WTC11 (cell line): ENCODE measurements at regions not wholly inside any gene's neighbourhood (a gene's known extent, or its start where the extent isn't known, plus 50 kb on each side); places are given as distances from the start of the nearest gene placed in this dataset.

Experiments used
- ATAC-seq: fragments of 200-7000 bp; cut with Tn5 transposase; 2 replicates; pipeline ENCODE4 v1.10.0; 2021; ENCODE audit warnings: mild to moderate bottlenecking, moderate library complexity
- CTCF ChIA-PET: fragments of 300-600 bp; sonication (Branson Sonifier 250); formaldehyde crosslinking; loops from one replicate; lab custom pipeline; 2021; ENCODE audit warnings: antibody characterized with exemption; lab: Charles Lee
- POLR2A ChIA-PET: fragments of 350-600 bp; sonication (Branson Sonifier 250); formaldehyde crosslinking; loops from one replicate; lab custom pipeline; 2021; ENCODE audit warnings: antibody characterized with exemption; lab: Charles Lee
- DNase-seq: peaks from one replicate; pipeline ENCODE4 v3.0.0; 2021; ENCODE audit warnings: low spot score
- H3K27ac Mint-ChIP-seq: 2 replicates; pipeline ENCODE4 v1.8.0; 2021; ENCODE audit warnings: mixed read lengths
- H3K27me3 Mint-ChIP-seq: 2 replicates; pipeline ENCODE4 v1.8.0; 2021; ENCODE audit warnings: low read depth, mild to moderate bottlenecking, moderate library complexity, mixed read lengths
- H3K36me3 Mint-ChIP-seq: 2 replicates; pipeline ENCODE4 v1.8.0; 2021; ENCODE audit warnings: mixed read lengths
- H3K4me1 Mint-ChIP-seq: 2 replicates; pipeline ENCODE4 v1.8.0; 2022; ENCODE audit warnings: mixed read lengths
- H3K4me3 Mint-ChIP-seq: 2 replicates; pipeline ENCODE4 v1.8.0; 2021; ENCODE audit warnings: mild to moderate bottlenecking, moderate library complexity, mixed read lengths
- H3K9me3 Mint-ChIP-seq: 2 replicates; pipeline ENCODE4 v1.8.0; 2021; ENCODE audit warnings: mixed read lengths
- CREB1 ChIP-seq: sonication (generic); formaldehyde crosslinking; IDR thresholded peaks from 2 replicates; pipeline ENCODE4 v1.8.0; 2023; ENCODE audit warnings: mild to moderate bottlenecking, missing genetic modification reagents
- JAZF1 ChIP-seq: fragments of 250-450 bp; sonication (Bioruptor Pico); IDR thresholded peaks from 2 replicates; pipeline ENCODE4 v1.9.0; 2021; ENCODE audit warnings: moderate library complexity, mild to moderate bottlenecking, inconsistent platforms
- MAX ChIP-seq: sonication (generic); formaldehyde crosslinking; IDR thresholded peaks from 2 replicates; pipeline ENCODE4 v1.8.0; 2022; ENCODE audit warnings: mild to moderate bottlenecking, missing genetic modification reagents
- OVOL2 ChIP-seq: fragments of 250-450 bp; sonication (Bioruptor Pico); IDR thresholded peaks from 2 replicates; pipeline ENCODE4 v1.9.0; 2021; ENCODE audit warnings: mild to moderate bottlenecking, borderline replicate concordance
- TEAD4 ChIP-seq: sonication (generic); formaldehyde crosslinking; IDR thresholded peaks from 2 replicates; pipeline ENCODE4 v1.8.0; 2022; ENCODE audit warnings: mild to moderate bottlenecking, missing genetic modification reagents
- ZNF281 ChIP-seq: sonication (generic); formaldehyde crosslinking; IDR thresholded peaks from 2 replicates; pipeline ENCODE4 v1.8.0; 2023; ENCODE audit warnings: mild to moderate bottlenecking, missing genetic modification reagents
- ZNF671 ChIP-seq: fragments of 250-450 bp; sonication (Bioruptor Pico); IDR thresholded peaks from 2 replicates; pipeline ENCODE4 v1.8.0; 2021; ENCODE audit warnings: mild to moderate bottlenecking
- TF ChIP-seq, protein P1 (sequence below): sonication (generic); formaldehyde crosslinking; IDR thresholded peaks from 2 replicates; pipeline ENCODE4 v1.8.0; 2022; ENCODE audit warnings: mild to moderate bottlenecking, missing genetic modification reagents
- TF ChIP-seq, protein P2 (sequence below): sonication (generic); formaldehyde crosslinking; IDR thresholded peaks from 2 replicates; pipeline ENCODE4 v1.8.1; 2023; ENCODE audit warnings: mild to moderate bottlenecking, missing genetic modification reagents, borderline replicate concordance
- TF ChIP-seq, protein P3 (sequence below): sonication (generic); formaldehyde crosslinking; IDR thresholded peaks from 2 replicates; pipeline ENCODE4 v1.8.1; 2022; ENCODE audit warnings: mild to moderate bottlenecking, moderate library complexity, missing genetic modification reagents

GRCh38 chr7:86943447-86943846, 116.0 kb downstream of the ELAPOR2 start:
- Mint-ChIP-seq H3K27ac (no peak overlapping the region), H3K9me3 (no peaks in the 10 kb centered on the region)
- ChIA-PET CTCF (no interaction called here), POLR2A (interaction anchor here (1.7 kb wide), 1 partner anchor 209 kb away, joined by 5 read pairs; the partner anchor contains the start of gene DMTF1)
- TF ChIP-seq, protein P1, sequence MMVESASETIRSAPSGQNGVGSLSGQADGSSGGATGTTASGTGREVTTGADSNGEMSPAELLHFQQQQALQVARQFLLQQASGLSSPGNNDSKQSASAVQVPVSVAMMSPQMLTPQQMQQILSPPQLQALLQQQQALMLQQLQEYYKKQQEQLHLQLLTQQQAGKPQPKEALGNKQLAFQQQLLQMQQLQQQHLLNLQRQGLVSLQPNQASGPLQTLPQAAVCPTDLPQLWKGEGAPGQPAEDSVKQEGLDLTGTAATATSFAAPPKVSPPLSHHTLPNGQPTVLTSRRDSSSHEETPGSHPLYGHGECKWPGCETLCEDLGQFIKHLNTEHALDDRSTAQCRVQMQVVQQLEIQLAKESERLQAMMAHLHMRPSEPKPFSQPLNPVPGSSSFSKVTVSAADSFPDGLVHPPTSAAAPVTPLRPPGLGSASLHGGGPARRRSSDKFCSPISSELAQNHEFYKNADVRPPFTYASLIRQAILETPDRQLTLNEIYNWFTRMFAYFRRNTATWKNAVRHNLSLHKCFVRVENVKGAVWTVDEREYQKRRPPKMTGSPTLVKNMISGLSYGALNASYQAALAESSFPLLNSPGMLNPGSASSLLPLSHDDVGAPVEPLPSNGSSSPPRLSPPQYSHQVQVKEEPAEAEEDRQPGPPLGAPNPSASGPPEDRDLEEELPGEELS (CRISPR knock-in tag), result no peak
- TF ChIP-seq ZNF671 (CRISPR knock-in tag), result no peak
- TF ChIP-seq CREB1, result no peak
- TF ChIP-seq, all 79 proteins: peak for 0
- peaks cover 29% of the 10 kb centered on the region for H3K4me1 Mint-ChIP-seq
- ATAC-seq, result no peak
- no peak overlapping the region for H3K4me3 Mint-ChIP-seq
- no peaks in the 10 kb centered on the region for H3K27me3 Mint-ChIP-seq
- DNase-seq, result no peak
- no peaks in the 10 kb centered on the region for H3K36me3 Mint-ChIP-seq

- ChIA-PET POLR2A (interaction anchor here (1.7 kb wide), 1 partner anchor 210 kb away, joined by 5 read pairs; the partner anchor contains the start of gene DMTF1), CTCF (no interaction called here)
- Mint-ChIP-seq H3K4me1 (peaks cover 24% of the 10 kb centered on the region), H3K9me3 (no peaks in the 10 kb centered on the region), H3K27ac (no peak overlapping the region), H3K36me3 (peaks cover 2% of the 10 kb centered on the region), H3K4me3 (no peak overlapping the region), H3K27me3 (no peaks in the 10 kb centered on the region)
- no peak for TF ChIP-seq ZNF281
- TF ChIP-seq, protein P2, sequence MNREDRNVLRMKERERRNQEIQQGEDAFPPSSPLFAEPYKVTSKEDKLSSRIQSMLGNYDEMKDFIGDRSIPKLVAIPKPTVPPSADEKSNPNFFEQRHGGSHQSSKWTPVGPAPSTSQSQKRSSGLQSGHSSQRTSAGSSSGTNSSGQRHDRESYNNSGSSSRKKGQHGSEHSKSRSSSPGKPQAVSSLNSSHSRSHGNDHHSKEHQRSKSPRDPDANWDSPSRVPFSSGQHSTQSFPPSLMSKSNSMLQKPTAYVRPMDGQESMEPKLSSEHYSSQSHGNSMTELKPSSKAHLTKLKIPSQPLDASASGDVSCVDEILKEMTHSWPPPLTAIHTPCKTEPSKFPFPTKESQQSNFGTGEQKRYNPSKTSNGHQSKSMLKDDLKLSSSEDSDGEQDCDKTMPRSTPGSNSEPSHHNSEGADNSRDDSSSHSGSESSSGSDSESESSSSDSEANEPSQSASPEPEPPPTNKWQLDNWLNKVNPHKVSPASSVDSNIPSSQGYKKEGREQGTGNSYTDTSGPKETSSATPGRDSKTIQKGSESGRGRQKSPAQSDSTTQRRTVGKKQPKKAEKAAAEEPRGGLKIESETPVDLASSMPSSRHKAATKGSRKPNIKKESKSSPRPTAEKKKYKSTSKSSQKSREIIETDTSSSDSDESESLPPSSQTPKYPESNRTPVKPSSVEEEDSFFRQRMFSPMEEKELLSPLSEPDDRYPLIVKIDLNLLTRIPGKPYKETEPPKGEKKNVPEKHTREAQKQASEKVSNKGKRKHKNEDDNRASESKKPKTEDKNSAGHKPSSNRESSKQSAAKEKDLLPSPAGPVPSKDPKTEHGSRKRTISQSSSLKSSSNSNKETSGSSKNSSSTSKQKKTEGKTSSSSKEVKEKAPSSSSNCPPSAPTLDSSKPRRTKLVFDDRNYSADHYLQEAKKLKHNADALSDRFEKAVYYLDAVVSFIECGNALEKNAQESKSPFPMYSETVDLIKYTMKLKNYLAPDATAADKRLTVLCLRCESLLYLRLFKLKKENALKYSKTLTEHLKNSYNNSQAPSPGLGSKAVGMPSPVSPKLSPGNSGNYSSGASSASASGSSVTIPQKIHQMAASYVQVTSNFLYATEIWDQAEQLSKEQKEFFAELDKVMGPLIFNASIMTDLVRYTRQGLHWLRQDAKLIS, result no peak
- no peak for TF ChIP-seq OVOL2 (CRISPR knock-in tag)
- TF ChIP-seq TEAD4 (CRISPR knock-in tag), result no peak
- ATAC-seq (no peak), DNase-seq (no peak)
Measured at GRCh38 chr7:86942995-86943394, 116.5 kb downstream of the ELAPOR2 start.

DNA sequence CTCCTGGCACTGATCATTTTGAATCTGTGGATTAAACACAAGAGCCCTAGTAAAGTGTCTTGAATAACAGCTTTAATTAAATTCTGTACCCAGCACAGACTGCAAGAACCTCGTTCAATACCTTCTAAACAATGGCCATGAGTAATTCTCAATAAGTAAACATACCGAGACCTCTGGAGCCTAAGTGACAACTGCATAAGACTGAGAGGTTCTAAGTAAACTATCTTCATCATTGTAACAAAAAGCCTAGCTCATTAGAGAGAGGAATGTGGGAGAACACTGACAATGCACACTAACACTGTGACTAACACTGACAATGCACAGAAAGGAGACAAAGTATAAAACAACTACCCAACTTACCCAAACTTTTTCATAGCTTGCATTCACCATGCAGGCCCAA, 117.4 kb downstream of the ELAPOR2 start:
- DNase-seq (no peak), ATAC-seq (no peak)
- POLR2A ChIA-PET, result interaction anchor here (1.7 kb wide), 1 partner anchor 211 kb away, joined by 5 read pairs; the partner anchor contains the start of gene DMTF1
- H3K36me3 Mint-ChIP-seq, result peaks cover 5% of the 10 kb centered on the region
- H3K27me3 Mint-ChIP-seq, result no peaks in the 10 kb centered on the region
- CTCF ChIA-PET, result interaction anchor here (1.2 to 1.3 kb wide), 2 partner anchors 8 to 210 kb away, joined by 4 read pairs; partner anchors contain the start of gene DMTF1
- H3K9me3 Mint-ChIP-seq, result no peaks in the 10 kb centered on the region
- TF ChIP-seq, protein P3, sequence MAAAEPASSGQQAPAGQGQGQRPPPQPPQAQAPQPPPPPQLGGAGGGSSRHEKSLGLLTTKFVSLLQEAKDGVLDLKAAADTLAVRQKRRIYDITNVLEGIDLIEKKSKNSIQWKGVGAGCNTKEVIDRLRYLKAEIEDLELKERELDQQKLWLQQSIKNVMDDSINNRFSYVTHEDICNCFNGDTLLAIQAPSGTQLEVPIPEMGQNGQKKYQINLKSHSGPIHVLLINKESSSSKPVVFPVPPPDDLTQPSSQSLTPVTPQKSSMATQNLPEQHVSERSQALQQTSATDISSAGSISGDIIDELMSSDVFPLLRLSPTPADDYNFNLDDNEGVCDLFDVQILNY (CRISPR knock-in tag), result no peak
- TF ChIP-seq MAX (no peak), JAZF1 (CRISPR knock-in tag) (no peak)
- 0 out of 2 replicates have a peak overlapping the region, but pooled peaks have one; percentile 67 for H3K27ac Mint-ChIP-seq
- H3K4me1 Mint-ChIP-seq, result peaks cover 16% of the 10 kb centered on the region
- H3K4me3 Mint-ChIP-seq, result no peak overlapping the region
